Central memory CD8-positive, alpha-beta T cell (primary cell): ENCODE measurements at regions not wholly inside any gene's neighbourhood (a gene's known extent, or its start where the extent isn't known, plus 50 kb on each side); places are given as distances from the start of the nearest gene placed in this dataset.
A peak's percentile ranks its signal among the peaks of the same experiment; 100 is the strongest.

ENCODE experiments used
- ATAC-seq: fragments of 150-1000 bp; cut with Tn5 transposase; replicated peaks from 2 replicates; pipeline ENCODE4 v1.10.0; 2022; ENCODE audit warnings: mild to moderate bottlenecking, moderate FRiP score, moderate number of reproducible peaks; ENCODE audit not compliant: poor library complexity, severe bottlenecking; ENCODE audit errors: extremely low read depth
- DNase-seq, 2 donors: peaks; one replicate each; pipeline ENCODE4 v3.0.0; 2021; ENCODE audit warnings: low spot score in 2 of 2
- H3K27ac Mint-ChIP-seq: one replicate; pipeline ENCODE4 v1.8.0; 2022; ENCODE audit warnings: low read depth, mild to moderate bottlenecking, moderate library complexity, mixed read lengths
- H3K27me3 Mint-ChIP-seq: one replicate; pipeline ENCODE4 v1.8.0; 2022; ENCODE audit warnings: mixed read lengths
- H3K36me3 Mint-ChIP-seq: one replicate; pipeline ENCODE4 v1.8.0; 2022; ENCODE audit warnings: mild to moderate bottlenecking, moderate library complexity, mixed read lengths; ENCODE audit not compliant: insufficient read depth
- H3K4me1 Mint-ChIP-seq: one replicate; pipeline ENCODE4 v1.8.0; 2022; ENCODE audit warnings: mixed read lengths
- H3K4me3 Mint-ChIP-seq: one replicate; pipeline ENCODE4 v1.8.0; 2022; ENCODE audit warnings: mild to moderate bottlenecking, moderate library complexity, mixed read lengths
- H3K9me3 Mint-ChIP-seq: one replicate; pipeline ENCODE4 v1.8.0; 2022; ENCODE audit warnings: mixed read lengths

GRCh38 chr22:48254311-48254873 is 1491.9 kb downstream of the TBC1D22A start:
- no peak overlapping the region for H3K4me3 Mint-ChIP-seq
- no peaks in the 10 kb centered on the region for H3K36me3 Mint-ChIP-seq
- ATAC-seq (no peak), DNase-seq (no peak)
- H3K4me1 Mint-ChIP-seq = no peaks in the 10 kb centered on the region
- H3K9me3 Mint-ChIP-seq = no peaks in the 10 kb centered on the region
- no peak overlapping the region for H3K27ac Mint-ChIP-seq
- H3K27me3 Mint-ChIP-seq = peaks cover 58% of the 10 kb centered on the region

GRCh38 chr22:48253573-48253972 is 1491.1 kb downstream of the TBC1D22A start:
- Mint-ChIP-seq H3K4me3 (no peak overlapping the region), H3K27ac (no peak overlapping the region), H3K36me3 (no peaks in the 10 kb centered on the region), H3K4me1 (no peaks in the 10 kb centered on the region), H3K9me3 (no peaks in the 10 kb centered on the region), H3K27me3 (peaks cover 62% of the 10 kb centered on the region)
- no peak for ATAC-seq
- DNase-seq = no peak

GRCh38 chr22:48253136-48253535 is 1490.7 kb downstream of the TBC1D22A start:
- peaks cover 66% of the 10 kb centered on the region for H3K27me3 Mint-ChIP-seq
- ATAC-seq (no peak), DNase-seq (no peak)
- H3K9me3 Mint-ChIP-seq = no peaks in the 10 kb centered on the region
- no peak overlapping the region for H3K4me3 Mint-ChIP-seq
- no peaks in the 10 kb centered on the region for H3K36me3 Mint-ChIP-seq
- no peak overlapping the region for H3K27ac Mint-ChIP-seq
- H3K4me1 Mint-ChIP-seq = no peaks in the 10 kb centered on the region

GRCh38 chr22:48251629-48252028 is 1489.2 kb downstream of the TBC1D22A start:
- Mint-ChIP-seq H3K4me1 (peaks cover 2% of the 10 kb centered on the region), H3K4me3 (no peak overlapping the region), H3K27me3 (peaks cover 71% of the 10 kb centered on the region), H3K36me3 (no peaks in the 10 kb centered on the region), H3K9me3 (no peaks in the 10 kb centered on the region), H3K27ac (no peak overlapping the region)
- no peak for DNase-seq
- no peak for ATAC-seq

- no peaks in the 10 kb centered on the region for H3K9me3 Mint-ChIP-seq
- ATAC-seq (no peak), DNase-seq (no peak)
- H3K36me3 Mint-ChIP-seq = no peaks in the 10 kb centered on the region
- no peak overlapping the region for H3K27ac Mint-ChIP-seq
- peaks cover 5% of the 10 kb centered on the region for H3K4me1 Mint-ChIP-seq
- H3K4me3 Mint-ChIP-seq = no peak overlapping the region
- peaks cover 76% of the 10 kb centered on the region for H3K27me3 Mint-ChIP-seq
Measured at GRCh38 chr22:48250937-48251530, 1488.6 kb downstream of the TBC1D22A start.

GRCh38 chr22:48250286-48250895 is 1487.9 kb downstream of the TBC1D22A start:
- no peak for ATAC-seq
- Mint-ChIP-seq H3K27ac (peak overlapping the region; percentile 38), H3K4me3 (no peak overlapping the region), H3K4me1 (peaks cover 9% of the 10 kb centered on the region), H3K9me3 (no peaks in the 10 kb centered on the region), H3K36me3 (no peaks in the 10 kb centered on the region), H3K27me3 (peaks cover 73% of the 10 kb centered on the region)
- no peak for DNase-seq

GRCh38 chr22:48249713-48250268 is 1487.3 kb downstream of the TBC1D22A start:
- ATAC-seq (no peak), DNase-seq (no peak)
- Mint-ChIP-seq H3K27ac (no peak overlapping the region), H3K36me3 (no peaks in the 10 kb centered on the region), H3K4me1 (peaks cover 15% of the 10 kb centered on the region), H3K4me3 (no peak overlapping the region), H3K9me3 (no peaks in the 10 kb centered on the region), H3K27me3 (peaks cover 73% of the 10 kb centered on the region)

GRCh38 chr22:48248901-48249455 is 1486.5 kb downstream of the TBC1D22A start:
- peaks cover 20% of the 10 kb centered on the region for H3K4me1 Mint-ChIP-seq
- no peaks in the 10 kb centered on the region for H3K36me3 Mint-ChIP-seq
- DNase-seq = no peak
- no peak for ATAC-seq
- no peak overlapping the region for H3K27ac Mint-ChIP-seq
- H3K4me3 Mint-ChIP-seq = no peak overlapping the region
- H3K9me3 Mint-ChIP-seq = no peaks in the 10 kb centered on the region
- H3K27me3 Mint-ChIP-seq = peaks cover 67% of the 10 kb centered on the region

GRCh38 chr22:48247829-48248228 is 1485.4 kb downstream of the TBC1D22A start:
- H3K4me1 Mint-ChIP-seq = peaks cover 23% of the 10 kb centered on the region
- no peaks in the 10 kb centered on the region for H3K9me3 Mint-ChIP-seq
- H3K36me3 Mint-ChIP-seq = no peaks in the 10 kb centered on the region
- H3K27ac Mint-ChIP-seq = no peak overlapping the region
- H3K4me3 Mint-ChIP-seq = no peak overlapping the region
- no peak for DNase-seq
- peaks cover 57% of the 10 kb centered on the region for H3K27me3 Mint-ChIP-seq
- ATAC-seq = no peak

GRCh38 chr22:48245196-48245485 is 1482.7 kb downstream of the TBC1D22A start:
- no peak overlapping the region for H3K27ac Mint-ChIP-seq
- ATAC-seq (peak; percentile 73), DNase-seq (no peak)
- peaks cover 38% of the 10 kb centered on the region for H3K27me3 Mint-ChIP-seq
- peaks cover 2% of the 10 kb centered on the region for H3K36me3 Mint-ChIP-seq
- H3K4me3 Mint-ChIP-seq = peak overlapping the region; percentile 47
- H3K9me3 Mint-ChIP-seq = no peaks in the 10 kb centered on the region
- peaks cover 48% of the 10 kb centered on the region for H3K4me1 Mint-ChIP-seq

- Mint-ChIP-seq H3K4me3 (peak overlapping the region; percentile 47), H3K27me3 (peaks cover 34% of the 10 kb centered on the region), H3K27ac (no peak overlapping the region), H3K36me3 (peaks cover 2% of the 10 kb centered on the region), H3K9me3 (no peaks in the 10 kb centered on the region), H3K4me1 (peaks cover 48% of the 10 kb centered on the region)
- ATAC-seq = no peak
- DNase-seq = no peak
Measured at GRCh38 chr22:48244388-48245195, 1482.1 kb downstream of the TBC1D22A start.

GRCh38 chr22:48242461-48242864 is 1480.0 kb downstream of the TBC1D22A start:
- H3K36me3 Mint-ChIP-seq = peaks cover 2% of the 10 kb centered on the region
- ATAC-seq (no peak), DNase-seq (no peak)
- H3K27ac Mint-ChIP-seq = no peak overlapping the region
- peaks cover 48% of the 10 kb centered on the region for H3K4me1 Mint-ChIP-seq
- peaks cover 19% of the 10 kb centered on the region for H3K27me3 Mint-ChIP-seq
- peak overlapping the region; percentile 16 for H3K4me3 Mint-ChIP-seq
- H3K9me3 Mint-ChIP-seq = no peaks in the 10 kb centered on the region
